ENCODE measurements at regions not wholly inside any gene's neighbourhood (a gene's known extent, or its start where the extent isn't known, plus 50 kb on each side); places are given as distances from the start of the nearest gene placed in this dataset.

DNA sequence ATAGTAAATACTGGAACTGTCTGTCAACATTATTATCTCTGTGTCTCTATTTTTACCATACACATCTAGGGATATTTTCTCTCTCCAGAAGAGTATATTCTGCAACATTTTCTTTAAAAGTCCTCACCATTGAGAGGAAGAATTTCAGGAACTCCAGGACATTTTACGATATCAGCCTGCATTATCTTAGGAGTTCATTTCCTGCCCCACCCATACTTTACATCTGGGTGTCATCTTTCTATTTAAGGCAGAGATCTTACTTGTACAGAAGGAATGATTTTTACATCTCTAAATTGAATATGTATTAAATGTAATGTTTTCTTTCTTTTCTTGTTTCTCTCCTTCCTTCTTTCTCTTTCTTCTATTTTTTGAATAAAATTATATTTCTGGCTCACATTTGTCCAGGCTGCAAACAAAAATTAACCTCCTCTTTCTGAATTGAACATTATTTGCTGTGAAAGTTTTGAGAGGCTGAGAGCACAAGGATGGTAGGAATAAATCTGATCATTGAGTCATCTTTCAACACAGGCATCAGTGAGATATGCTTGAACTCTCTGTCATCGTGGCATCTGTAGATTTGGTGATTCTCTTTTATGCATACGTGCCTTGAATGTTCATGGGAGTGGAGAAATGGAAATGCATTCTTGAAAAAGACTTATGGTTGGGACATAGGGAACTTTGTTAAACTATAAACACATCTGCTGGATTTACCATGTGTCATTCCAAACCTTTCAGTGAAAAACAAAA is 753.6 kb downstream of the SLC16A7 start:
- TF ChIP-seq, protein P1, sequence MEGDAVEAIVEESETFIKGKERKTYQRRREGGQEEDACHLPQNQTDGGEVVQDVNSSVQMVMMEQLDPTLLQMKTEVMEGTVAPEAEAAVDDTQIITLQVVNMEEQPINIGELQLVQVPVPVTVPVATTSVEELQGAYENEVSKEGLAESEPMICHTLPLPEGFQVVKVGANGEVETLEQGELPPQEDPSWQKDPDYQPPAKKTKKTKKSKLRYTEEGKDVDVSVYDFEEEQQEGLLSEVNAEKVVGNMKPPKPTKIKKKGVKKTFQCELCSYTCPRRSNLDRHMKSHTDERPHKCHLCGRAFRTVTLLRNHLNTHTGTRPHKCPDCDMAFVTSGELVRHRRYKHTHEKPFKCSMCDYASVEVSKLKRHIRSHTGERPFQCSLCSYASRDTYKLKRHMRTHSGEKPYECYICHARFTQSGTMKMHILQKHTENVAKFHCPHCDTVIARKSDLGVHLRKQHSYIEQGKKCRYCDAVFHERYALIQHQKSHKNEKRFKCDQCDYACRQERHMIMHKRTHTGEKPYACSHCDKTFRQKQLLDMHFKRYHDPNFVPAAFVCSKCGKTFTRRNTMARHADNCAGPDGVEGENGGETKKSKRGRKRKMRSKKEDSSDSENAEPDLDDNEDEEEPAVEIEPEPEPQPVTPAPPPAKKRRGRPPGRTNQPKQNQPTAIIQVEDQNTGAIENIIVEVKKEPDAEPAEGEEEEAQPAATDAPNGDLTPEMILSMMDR (IDR thresholded peaks at IDR 0.05): no peak
- no peak for TF ChIP-seq POLR2A (IDR thresholded peaks at IDR 0.05)
